GM20000 (cell line): ENCODE measurements at regions not wholly inside any gene's neighbourhood (a gene's known extent, or its start where the extent isn't known, plus 50 kb on each side); places are given as distances from the start of the nearest gene placed in this dataset.

Experiments
- DNase-seq: peaks from one replicate; pipeline ENCODE4 v3.0.0; 2012; ENCODE audit warnings: low spot score
- CTCF ChIP-seq: IDR thresholded peaks from 2 replicates; pipeline ENCODE4 v1.5.1; 2012; ENCODE audit warnings: mild to moderate bottlenecking, control low read depth; ENCODE audit errors: extremely low read depth, missing control alignments

- DNase-seq = no peak
- no peak for TF ChIP-seq CTCF
Measured at GRCh38 chr4:13036841-13037240, 447.3 kb downstream of the RAB28 start.

GRCh38 chr4:13032936-13033335 is 451.2 kb downstream of the RAB28 start:
- no peak for DNase-seq
- no peak for TF ChIP-seq CTCF

GRCh38 chr4:13024147-13025105 is 459.7 kb downstream of the RAB28 start:
- DNase-seq = no peak
- TF ChIP-seq CTCF = no peak

- no peak for TF ChIP-seq CTCF
- DNase-seq = no peak
Measured at GRCh38 chr4:13007802-13008470, 476.2 kb downstream of the RAB28 start.

GRCh38 chr4:12993923-12994322 is 490.2 kb downstream of the RAB28 start:
- TF ChIP-seq CTCF = no peak

GRCh38 chr4:12987284-12987683 is 496.9 kb downstream of the RAB28 start:
- no peak for DNase-seq
- no peak for TF ChIP-seq CTCF

More at GRCh38 chr4:12993923-12994322, 490.2 kb downstream of the RAB28 start:
- DNase-seq = no peak

- no peak for DNase-seq
- no peak for TF ChIP-seq CTCF
Measured at GRCh38 chr4:12979797-12980196, 504.3 kb downstream of the RAB28 start.
